ENCODE measurements at regions not wholly inside any gene's neighbourhood (a gene's known extent, or its start where the extent isn't known, plus 50 kb on each side); places are given as distances from the start of the nearest gene placed in this dataset.
"Not testable (repeated sequence)": the region's sequence is repeated elsewhere in the genome, so short reads cannot be mapped to it uniquely, and the experiment has no call there.

GRCh38 chr2:194367390-194367789 is 1289.6 kb upstream of the SLC39A10 start:
- not testable (repeated sequence) for DNase-seq (ENCODE audit: low read depth)

DNA sequence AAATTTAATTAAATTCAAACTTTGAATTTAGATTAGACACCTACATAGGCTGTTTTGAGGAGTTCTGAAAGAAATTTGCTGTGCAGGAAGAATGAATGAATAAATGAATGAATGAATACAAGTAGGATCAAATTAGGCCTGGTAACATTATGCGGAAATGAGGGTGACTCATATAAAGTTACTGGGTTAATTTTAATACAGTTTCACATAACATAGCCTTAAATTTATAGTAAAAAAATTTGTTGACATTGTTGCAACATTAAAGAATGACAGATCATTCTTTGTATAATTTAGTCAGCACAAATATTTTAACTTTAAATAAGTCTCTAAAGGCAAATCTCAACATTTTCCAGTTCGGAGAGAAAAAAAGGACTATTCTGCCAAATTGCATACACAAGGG is 1293.1 kb upstream of the SLC39A10 start:
- no peak for DNase-seq (ENCODE audit: low read depth)

GRCh38 chr2:194363295-194363694 is 1293.7 kb upstream of the SLC39A10 start:
- no peak for DNase-seq (ENCODE audit: low read depth)

- DNase-seq (ENCODE audit: low read depth), result no peak
Measured at GRCh38 chr2:194352505-194352904, 1304.5 kb upstream of the SLC39A10 start.

DNA sequence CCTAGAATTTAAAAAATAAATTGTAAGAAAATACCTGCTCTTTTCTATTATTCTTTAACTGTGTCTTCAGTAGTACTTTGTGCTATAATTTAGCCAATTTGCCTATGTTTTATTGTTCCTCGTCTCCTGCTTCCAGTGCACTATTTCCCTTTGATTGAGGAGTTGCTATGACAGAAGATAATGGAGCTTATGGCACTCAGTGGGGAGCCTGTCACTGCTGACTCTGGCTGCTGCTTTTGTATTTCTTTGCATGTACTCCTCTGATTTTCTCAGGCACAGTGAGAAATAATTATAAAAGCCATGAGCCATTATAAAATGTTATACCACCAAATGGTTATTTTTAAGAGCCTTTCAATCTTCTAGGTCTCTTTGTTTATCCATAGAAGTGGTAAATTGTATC is 1310.8 kb upstream of the SLC39A10 start:
- DNase-seq (ENCODE audit: low read depth), result no peak

DNA sequence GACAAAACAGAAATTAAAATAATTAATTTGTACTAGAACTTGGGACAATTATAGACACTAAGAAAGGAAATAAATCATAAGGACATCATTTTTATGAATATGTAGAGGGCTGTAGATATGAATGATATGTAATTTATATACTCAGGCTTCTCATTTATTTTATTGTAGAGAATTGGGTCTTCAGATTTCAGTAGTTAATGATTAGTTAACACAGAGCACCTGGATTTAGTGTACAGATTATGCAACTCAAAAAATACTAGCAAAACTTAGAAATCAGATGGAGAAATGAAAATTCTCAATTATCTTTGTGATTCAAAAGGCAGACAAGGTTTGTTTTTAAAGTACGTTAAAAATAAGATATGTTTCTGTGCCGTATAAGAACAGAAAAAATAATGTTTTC is 1311.7 kb upstream of the SLC39A10 start:
- no peak for DNase-seq (ENCODE audit: low read depth)

- DNase-seq (ENCODE audit: low read depth), result no peak
Measured at GRCh38 chr2:194343167-194343566, 1313.9 kb upstream of the SLC39A10 start.

GRCh38 chr2:194332799-194333490 is 1324.1 kb upstream of the SLC39A10 start:
- DNase-seq (ENCODE audit: low read depth), result no peak

GRCh38 chr2:194328456-194328855 is 1328.6 kb upstream of the SLC39A10 start:
- DNase-seq (ENCODE audit: low read depth), result no peak

GRCh38 chr2:194327196-194327888 is 1329.7 kb upstream of the SLC39A10 start:
- DNase-seq (ENCODE audit: low read depth), result no peak

DNA sequence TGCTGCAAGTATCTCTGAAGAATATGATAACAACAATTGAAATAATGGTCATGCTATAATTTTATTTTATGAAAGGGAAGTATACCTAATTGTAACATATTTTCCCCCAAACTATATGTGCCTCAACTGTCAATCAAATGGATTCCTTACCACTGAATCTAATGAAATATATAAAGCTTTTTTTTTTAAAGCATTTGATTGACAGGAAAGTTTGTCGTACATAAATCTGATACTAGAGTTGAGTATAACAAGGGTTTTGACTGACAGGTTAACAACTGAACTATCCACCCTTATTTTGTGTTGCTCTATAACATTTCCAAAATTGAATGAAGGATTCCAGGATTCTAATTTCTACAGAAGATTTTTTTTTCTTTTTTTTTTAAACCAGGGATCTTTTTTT is 1333.3 kb upstream of the SLC39A10 start:
- DNase-seq (ENCODE audit: low read depth), result no peak

DNA sequence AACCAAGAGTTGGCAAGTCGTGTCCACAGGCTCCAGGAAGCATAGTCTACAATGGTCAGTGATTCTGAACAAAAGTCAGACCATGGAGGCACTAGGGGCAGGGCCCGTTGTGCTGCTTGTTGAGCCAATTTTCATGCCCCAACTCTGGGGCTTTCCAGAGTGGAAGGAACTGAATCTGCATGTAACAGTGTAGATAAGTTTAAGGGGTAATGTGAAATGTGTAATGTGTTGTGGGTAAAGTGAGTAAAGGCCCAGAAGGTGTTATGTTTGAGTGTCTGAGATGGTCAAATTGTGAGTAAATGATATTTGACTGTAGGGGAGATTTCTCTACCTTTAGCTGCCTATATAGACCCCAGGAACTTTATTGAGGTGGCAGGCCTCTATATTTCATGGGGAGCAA is 1336.5 kb upstream of the SLC39A10 start:
- DNase-seq (ENCODE audit: low read depth), result no peak

DNA sequence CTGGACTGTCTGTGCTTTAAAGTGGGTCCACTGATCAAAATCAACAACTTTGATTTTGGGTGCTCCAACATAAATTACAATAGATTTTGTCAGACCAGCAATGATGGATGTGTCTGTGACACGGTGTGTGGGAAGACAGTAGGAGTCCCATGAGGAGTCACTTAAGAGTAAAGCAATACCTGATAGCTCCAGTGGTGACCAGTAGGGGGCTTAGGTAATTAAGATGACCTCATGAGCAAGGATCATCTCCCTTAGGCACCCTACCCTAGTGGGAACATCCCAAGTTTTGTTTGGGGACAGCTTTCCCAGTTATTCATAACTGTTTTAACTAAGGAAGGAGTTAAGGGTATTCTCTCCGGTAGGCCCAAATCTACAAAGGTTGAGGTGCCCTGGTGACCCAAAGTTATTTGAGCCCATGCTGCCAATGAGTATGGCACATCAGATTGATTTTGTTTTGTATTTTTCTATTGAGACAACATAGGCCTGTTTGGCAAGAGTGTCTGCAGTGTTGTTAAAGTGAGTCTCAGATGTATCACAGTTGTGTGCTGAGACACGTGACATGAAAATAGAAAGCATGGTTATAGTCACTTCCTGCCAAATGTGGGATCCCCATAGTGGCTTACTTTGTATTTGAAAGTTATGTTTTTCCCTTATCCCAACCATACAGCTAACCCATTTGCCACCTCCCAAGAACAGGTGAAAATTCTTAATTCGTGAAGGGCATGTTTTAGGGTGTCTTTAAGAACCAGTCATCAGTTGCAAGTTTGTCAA is 1337.6 kb upstream of the SLC39A10 start:
- no peak for DNase-seq (ENCODE audit: low read depth)

- no peak for DNase-seq (ENCODE audit: low read depth)
Measured at GRCh38 chr2:194314042-194314441, 1343.0 kb upstream of the SLC39A10 start.

GRCh38 chr2:194304191-194304590 is 1352.8 kb upstream of the SLC39A10 start:
- no peak for DNase-seq (ENCODE audit: low read depth)

GRCh38 chr2:194301946-194302345 is 1355.1 kb upstream of the SLC39A10 start:
- no peak for DNase-seq (ENCODE audit: low read depth)

- no peak for DNase-seq (ENCODE audit: low read depth)
Measured at GRCh38 chr2:194294156-194294555, 1362.9 kb upstream of the SLC39A10 start.

DNA sequence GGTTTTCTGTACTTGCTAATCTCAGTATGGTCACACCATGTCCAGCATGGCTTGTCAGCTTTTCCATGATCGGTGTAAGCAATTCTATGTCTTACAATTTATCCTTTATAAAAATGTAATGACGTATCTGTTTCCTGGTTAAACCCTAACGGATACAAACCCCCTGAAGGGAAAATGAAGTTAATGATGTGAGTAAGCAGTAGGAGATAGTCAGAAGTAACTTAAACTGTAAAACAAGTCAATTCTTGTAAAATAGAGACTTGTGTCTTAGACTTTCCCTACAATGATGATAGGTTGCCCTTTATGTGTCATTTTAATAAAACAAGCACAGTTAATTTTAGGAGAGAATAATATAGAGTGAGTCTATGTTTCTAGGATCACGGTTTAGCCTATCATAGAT is 1365.9 kb upstream of the SLC39A10 start:
- DNase-seq (ENCODE audit: low read depth), result no peak

GRCh38 chr2:194289712-194290346 is 1367.2 kb upstream of the SLC39A10 start:
- no peak for DNase-seq (ENCODE audit: low read depth)

GRCh38 chr2:194276667-194277066 is 1380.4 kb upstream of the SLC39A10 start:
- not testable (repeated sequence) for DNase-seq (ENCODE audit: low read depth)

DNA sequence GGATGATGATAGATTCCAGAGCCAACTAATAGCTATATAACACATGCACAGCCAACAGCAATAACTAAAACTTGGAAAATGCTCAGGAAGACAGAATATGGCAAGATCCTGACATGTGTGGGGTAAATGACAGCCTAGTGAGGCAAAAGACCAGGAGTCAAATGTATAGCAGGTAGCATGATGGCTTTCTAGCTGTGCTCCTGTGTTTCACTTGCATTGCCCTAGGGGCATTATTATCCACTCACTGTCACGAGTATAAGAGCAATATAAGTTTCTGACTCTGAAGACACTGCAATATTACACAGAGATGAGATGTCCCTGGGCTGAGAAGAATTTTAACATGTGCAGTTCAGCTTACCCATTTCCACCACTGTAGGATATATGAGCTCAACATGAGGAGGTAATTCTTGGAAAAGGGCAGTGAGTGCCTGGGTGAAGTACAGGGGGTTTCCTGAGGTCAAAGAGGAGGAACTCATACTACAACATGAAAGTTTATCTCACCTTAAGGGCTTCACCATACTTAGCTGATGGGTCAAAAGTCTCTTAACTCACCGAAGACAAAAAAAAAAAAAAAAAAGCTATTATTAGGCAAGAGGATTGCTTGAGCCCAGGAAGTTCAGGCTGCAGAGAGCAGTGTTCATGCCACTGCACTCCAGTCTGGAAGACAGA is 1385.6 kb upstream of the SLC39A10 start:
- DNase-seq (ENCODE audit: low read depth), result no peak

DNA sequence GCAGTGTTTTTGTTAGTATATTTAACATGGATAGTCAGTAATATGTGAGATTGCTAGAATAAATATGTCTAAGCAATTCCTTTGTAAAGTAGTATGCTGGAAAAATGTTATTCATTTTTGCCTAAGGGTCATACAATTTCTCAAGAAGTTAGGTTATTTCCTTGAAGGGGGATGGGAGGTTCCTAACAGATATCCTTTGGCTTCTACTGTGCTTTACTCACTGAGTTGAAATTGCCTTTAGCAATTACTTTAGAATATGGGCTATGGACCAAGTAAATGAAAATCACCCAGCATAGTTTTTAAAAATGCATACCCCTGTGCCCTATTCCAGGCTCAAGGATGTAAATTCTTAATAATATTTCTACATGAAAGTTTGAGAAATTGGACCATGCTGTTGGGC is 1386.4 kb upstream of the SLC39A10 start:
- DNase-seq (ENCODE audit: low read depth), result no peak

All from activated T-helper 9 cell treated with anti-CD3 and anti-CD28 coated beads, Interleukin-2, amount 50 U/mL, for 16 hours (primary cell).